A549 (cell line): ENCODE measurements at regions not wholly inside any gene's neighbourhood (a gene's known extent, or its start where the extent isn't known, plus 50 kb on each side); places are given as distances from the start of the nearest gene placed in this dataset.

Source experiments
- ATAC-seq, 2 experiments: fragments of 200-7000 bp in 1 of 2; fragments of >200 bp in 1 of 2; cut with Nextera tagmentation in 1 of 2; cut with Tn5 transposase in 1 of 2; 3 replicates each; pipeline versions ENCODE4 v1.8.0 to v1.9.1; 2018 to 2020; ENCODE audit warnings: mild to moderate bottlenecking in 1 of 2, moderate library complexity in 1 of 2
- CTCF ChIA-PET: fragments of 300-600 bp; sonication (Branson Sonifier 250); formaldehyde crosslinking; extraction: SDS; loops from one replicate; lab custom pipeline; 2021; ENCODE audit warnings: antibody characterized with exemption, inconsistent platforms; lab: Yijun Ruan, JAX
- POLR2A ChIA-PET: fragments of 350-600 bp; formaldehyde crosslinking; extraction: SDS; loops from one replicate; lab custom pipeline; 2021; ENCODE audit warnings: antibody characterized with exemption, inconsistent platforms; lab: Yijun Ruan, JAX
- DNase-seq, 2 experiments: peaks; one replicate each; pipeline versions ENCODE4 v3.0.0 to v3.0.0-alpha.2; 2011 to 2016; ENCODE audit warnings: low read depth in 1 of 2, low spot score in 1 of 2
- FAIRE-seq: peaks from 2 replicates; lab custom pipeline; 2011; peaks lifted over from hg19 to GRCh38; lab: Jason Lieb, UNC
- H3K27ac ChIP-seq, 2 experiments: fragments of >200 bp; sonication (Bioruptor Twin); formaldehyde crosslinking; 3 replicates each; pipeline ENCODE4 v1.5.1; 2016 to 2017
- H3K4me1 ChIP-seq: fragments of >200 bp; sonication (Bioruptor Twin); formaldehyde crosslinking; 3 replicates; pipeline ENCODE4 v1.6.1; 2016
- H3K4me2 ChIP-seq: fragments of >200 bp; sonication (Bioruptor Twin); formaldehyde crosslinking; 3 replicates; pipeline ENCODE4 v1.6.1; 2016
- H3K4me3 ChIP-seq: fragments of >200 bp; sonication (Bioruptor Twin); formaldehyde crosslinking; 3 replicates; pipeline ENCODE4 v1.5.1; 2016
- H3K9me3 ChIP-seq: fragments of >200 bp; sonication (Bioruptor Twin); formaldehyde crosslinking; 3 replicates; pipeline ENCODE4 v1.6.1; 2016
- E2F6 ChIP-seq: IDR thresholded peaks from 2 replicates; pipeline ENCODE4 v1.6.1; 2012; ENCODE audit warnings: low read depth, borderline replicate concordance
- EHF ChIP-seq: fragments of 250-450 bp; sonication (Bioruptor Pico); IDR thresholded peaks from 2 replicates; pipeline ENCODE4 v1.5.0; 2020; ENCODE audit warnings: mild to moderate bottlenecking
- ELK1 ChIP-seq: fragments of 150-350 bp; IDR thresholded peaks from 2 replicates; pipeline ENCODE4 v1.6.1; 2014; ENCODE audit warnings: low read depth, mild to moderate bottlenecking, low read length
- FOXS1 ChIP-seq: fragments of 250-450 bp; sonication (Bioruptor Pico); IDR thresholded peaks from 2 replicates; pipeline ENCODE4 v1.5.0; 2020; ENCODE audit warnings: mild to moderate bottlenecking, moderate library complexity
- GATA3 ChIP-seq: IDR thresholded peaks from 2 replicates; pipeline ENCODE4 v1.6.1; 2012; ENCODE audit warnings: borderline replicate concordance
- HEYL ChIP-seq: fragments of 250-450 bp; sonication (Bioruptor Pico); IDR thresholded peaks from 2 replicates; pipeline ENCODE4 v1.8.0; 2021; ENCODE audit warnings: mild to moderate bottlenecking, moderate library complexity
- HOXB13 ChIP-seq: fragments of 250-450 bp; sonication (Bioruptor Pico); IDR thresholded peaks from 2 replicates; pipeline ENCODE4 v1.5.0; 2020; ENCODE audit warnings: low read depth, mild to moderate bottlenecking, moderate library complexity
- KDM1A ChIP-seq: fragments of 200-600 bp; sonication (generic); IDR thresholded peaks from 2 replicates; pipeline ENCODE4 v1.6.1; 2016; ENCODE audit warnings: low read depth, mild to moderate bottlenecking
- KDM5A ChIP-seq: fragments of 200-600 bp; sonication (generic); IDR thresholded peaks from 2 replicates; pipeline ENCODE4 v1.6.1; 2016; ENCODE audit warnings: antibody characterized with exemption, mild to moderate bottlenecking
- MAX ChIP-seq: IDR thresholded peaks from 2 replicates; pipeline ENCODE4 v1.6.1; 2012
- NFE2L2 ChIP-seq: fragments of 150-350 bp; conservative IDR thresholded peaks from 2 replicates; pipeline ENCODE4 v1.6.1; 2014; ENCODE audit warnings: low read length
- NR3C1 ChIP-seq: fragments of >200 bp; sonication (Bioruptor Twin); formaldehyde crosslinking; IDR thresholded peaks from 3 replicates; pipeline ENCODE4 v1.6.1; 2017
- PBX3 ChIP-seq: IDR thresholded peaks from 2 replicates; pipeline ENCODE4 v1.6.1; 2012
- POLR2A ChIP-seq: IDR thresholded peaks from 2 replicates; pipeline ENCODE4 v1.6.1; 2012; ENCODE audit warnings: mild to moderate bottlenecking, low read length
- RFX5 ChIP-seq: fragments of 450-650 bp; IDR thresholded peaks from 2 replicates; pipeline ENCODE4 v1.7.1; 2014; ENCODE audit warnings: antibody characterized with exemption, mild to moderate bottlenecking, moderate library complexity
- SREBF2 ChIP-seq: fragments of 450-650 bp; IDR thresholded peaks from 2 replicates; pipeline ENCODE4 v1.6.1; 2014; ENCODE audit warnings: mild to moderate bottlenecking, moderate library complexity
- TFCP2L1 ChIP-seq: fragments of 250-450 bp; sonication (Bioruptor Pico); IDR thresholded peaks from 2 replicates; pipeline ENCODE4 v1.5.0; 2021; ENCODE audit warnings: mild to moderate bottlenecking
- WGBS: methylation state at CpG from one replicate; pipeline ENCODE4 v1.1.6; 2017; ENCODE audit errors: missing lambda C conversion rate; 5-methylcytosine and 5-hydroxymethylcytosine counted together
- TF ChIP-seq, protein P1 (sequence below): fragments of 250-450 bp; sonication (Bioruptor Pico); IDR thresholded peaks from 2 replicates; pipeline ENCODE4 v1.5.0; 2020; ENCODE audit warnings: low read depth, mild to moderate bottlenecking, moderate library complexity
- TF ChIP-seq, protein P2 (sequence below): fragments of 200-600 bp; sonication (generic); IDR thresholded peaks from 2 replicates; pipeline ENCODE4 v1.6.1; 2016; ENCODE audit warnings: antibody characterized with exemption, mild to moderate bottlenecking, moderate library complexity

GRCh38 chr11:130720232-130721022 is 195.9 kb downstream of the SNX19 start:
- Histone ChIP-seq H3K4me3 (no peak overlapping the region), H3K27ac (no peak overlapping the region), H3K4me1 (no peaks in the 10 kb centered on the region), H3K9me3 (no peaks in the 10 kb centered on the region)
- DNase-seq (no peak), FAIRE-seq (no peak)
- ChIA-PET CTCF (no interaction called here), POLR2A (no interaction called here)
- TF ChIP-seq KDM1A (no peak), TFCP2L1 (CRISPR knock-in tag) (no peak), HOXB13 (no peak), NR3C1 (no peak), POLR2A (no peak), NFE2L2 (no peak), GATA3 (no peak)
- TF ChIP-seq, protein P1, sequence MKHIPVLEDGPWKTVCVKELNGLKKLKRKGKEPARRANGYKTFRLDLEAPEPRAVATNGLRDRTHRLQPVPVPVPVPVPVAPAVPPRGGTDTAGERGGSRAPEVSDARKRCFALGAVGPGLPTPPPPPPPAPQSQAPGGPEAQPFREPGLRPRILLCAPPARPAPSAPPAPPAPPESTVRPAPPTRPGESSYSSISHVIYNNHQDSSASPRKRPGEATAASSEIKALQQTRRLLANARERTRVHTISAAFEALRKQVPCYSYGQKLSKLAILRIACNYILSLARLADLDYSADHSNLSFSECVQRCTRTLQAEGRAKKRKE (CRISPR knock-in tag) = no peak
- TF ChIP-seq, all 56 proteins: peak for 0
- H3K4me2 ChIP-seq = no peak overlapping the region
- no peak for ATAC-seq
- WGBS = 76% methylated on average over 12 of the region's 27 CpGs

- POLR2A ChIA-PET = no interaction called here
- FAIRE-seq = no peak
- DNase-seq = no peak
- no peaks in the 10 kb centered on the region for H3K4me1 ChIP-seq
- ATAC-seq = no peak
- no peak overlapping the region for H3K4me2 ChIP-seq
- WGBS = 83% methylated on average over 4 of the region's 5 CpGs
- H3K27ac ChIP-seq = no peak overlapping the region
- H3K4me3 ChIP-seq = no peak overlapping the region
- H3K9me3 ChIP-seq = no peaks in the 10 kb centered on the region
- CTCF ChIA-PET = no interaction called here
- no peak for TF ChIP-seq MAX
- no peak for TF ChIP-seq RFX5
- no peak for TF ChIP-seq ELK1
- no peak for TF ChIP-seq PBX3
- no peak for TF ChIP-seq KDM5A
- TF ChIP-seq EHF (CRISPR knock-in tag) = no peak
- TF ChIP-seq, protein P1 (CRISPR knock-in tag) = no peak
- TF ChIP-seq, protein P2, sequence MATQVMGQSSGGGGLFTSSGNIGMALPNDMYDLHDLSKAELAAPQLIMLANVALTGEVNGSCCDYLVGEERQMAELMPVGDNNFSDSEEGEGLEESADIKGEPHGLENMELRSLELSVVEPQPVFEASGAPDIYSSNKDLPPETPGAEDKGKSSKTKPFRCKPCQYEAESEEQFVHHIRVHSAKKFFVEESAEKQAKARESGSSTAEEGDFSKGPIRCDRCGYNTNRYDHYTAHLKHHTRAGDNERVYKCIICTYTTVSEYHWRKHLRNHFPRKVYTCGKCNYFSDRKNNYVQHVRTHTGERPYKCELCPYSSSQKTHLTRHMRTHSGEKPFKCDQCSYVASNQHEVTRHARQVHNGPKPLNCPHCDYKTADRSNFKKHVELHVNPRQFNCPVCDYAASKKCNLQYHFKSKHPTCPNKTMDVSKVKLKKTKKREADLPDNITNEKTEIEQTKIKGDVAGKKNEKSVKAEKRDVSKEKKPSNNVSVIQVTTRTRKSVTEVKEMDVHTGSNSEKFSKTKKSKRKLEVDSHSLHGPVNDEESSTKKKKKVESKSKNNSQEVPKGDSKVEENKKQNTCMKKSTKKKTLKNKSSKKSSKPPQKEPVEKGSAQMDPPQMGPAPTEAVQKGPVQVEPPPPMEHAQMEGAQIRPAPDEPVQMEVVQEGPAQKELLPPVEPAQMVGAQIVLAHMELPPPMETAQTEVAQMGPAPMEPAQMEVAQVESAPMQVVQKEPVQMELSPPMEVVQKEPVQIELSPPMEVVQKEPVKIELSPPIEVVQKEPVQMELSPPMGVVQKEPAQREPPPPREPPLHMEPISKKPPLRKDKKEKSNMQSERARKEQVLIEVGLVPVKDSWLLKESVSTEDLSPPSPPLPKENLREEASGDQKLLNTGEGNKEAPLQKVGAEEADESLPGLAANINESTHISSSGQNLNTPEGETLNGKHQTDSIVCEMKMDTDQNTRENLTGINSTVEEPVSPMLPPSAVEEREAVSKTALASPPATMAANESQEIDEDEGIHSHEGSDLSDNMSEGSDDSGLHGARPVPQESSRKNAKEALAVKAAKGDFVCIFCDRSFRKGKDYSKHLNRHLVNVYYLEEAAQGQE = no peak
- no peak for TF ChIP-seq E2F6
- no peak for TF ChIP-seq SREBF2
- TF ChIP-seq FOXS1 = no peak
- TF ChIP-seq HEYL (CRISPR knock-in tag) = no peak
- TF ChIP-seq, all 56 proteins: peak for 0
These were observed 195.1 kb downstream of the SNX19 start for GRCh38 chr11:130721023-130721681.
